HG03342 (cell line): ENCODE measurements at regions not wholly inside any gene's neighbourhood (a gene's known extent, or its start where the extent isn't known, plus 50 kb on each side); places are given as distances from the start of the nearest gene placed in this dataset.
"Not testable (repeated sequence)": the region's sequence is repeated elsewhere in the genome, so short reads cannot be mapped to it uniquely, and the experiment has no call there.

ENCODE experiments used
- ATAC-seq: cut with Tn5 transposase; IDR thresholded peaks from one replicate; pipeline ENCODE4 v1.9.1; 2021; ENCODE audit warnings: mild to moderate bottlenecking, moderate library complexity; ENCODE audit not compliant: unreplicated experiment

- ATAC-seq: no peak
Observed at GRCh38 chr3:160047876-160048275, 59.2 kb downstream of the IL12A start.

GRCh38 chr3:160049038-160049437, 60.4 kb downstream of the IL12A start:
- no peak for ATAC-seq

GRCh38 chr3:160049565-160049964, 60.9 kb downstream of the IL12A start:
- ATAC-seq: no peak

- no peak for ATAC-seq
Observed at GRCh38 chr3:160049988-160050387, 61.4 kb downstream of the IL12A start.

- no peak for ATAC-seq
Observed at GRCh38 chr3:160052385-160053047, 63.9 kb downstream of the IL12A start.

- ATAC-seq: no peak
Observed at GRCh38 chr3:160053048-160053391, 64.4 kb downstream of the IL12A start.

GRCh38 chr3:160054862-160055261, 66.2 kb downstream of the IL12A start:
- not testable (repeated sequence) for ATAC-seq

GRCh38 chr3:160055659-160056058, 67.0 kb downstream of the IL12A start:
- ATAC-seq: no peak

- ATAC-seq: no peak
Observed at GRCh38 chr3:160057331-160057730, 68.7 kb downstream of the IL12A start.

GRCh38 chr3:160060409-160061027, 71.9 kb downstream of the IL12A start:
- no peak for ATAC-seq

GRCh38 chr3:160061525-160061924, 72.9 kb downstream of the IL12A start:
- ATAC-seq: no peak

- ATAC-seq: no peak
Observed at GRCh38 chr3:160065282-160065681, 76.6 kb downstream of the IL12A start.

GRCh38 chr3:160065786-160066185, 77.2 kb downstream of the IL12A start:
- no peak for ATAC-seq

GRCh38 chr3:160069986-160070385, 81.4 kb downstream of the IL12A start:
- ATAC-seq: no peak

- no peak for ATAC-seq
Observed at GRCh38 chr3:160076519-160076918, 87.9 kb downstream of the IL12A start.

- ATAC-seq: no peak
Observed at GRCh38 chr3:160078533-160078932, 89.9 kb downstream of the IL12A start.

- ATAC-seq: no peak
Observed at GRCh38 chr3:160081958-160082533, 93.4 kb downstream of the IL12A start.

GRCh38 chr3:160084998-160085397, 96.4 kb downstream of the IL12A start:
- ATAC-seq: no peak

GRCh38 chr3:160088492-160089137, 100.0 kb downstream of the IL12A start:
- no peak for ATAC-seq

GRCh38 chr3:160090653-160091052, 102.0 kb downstream of the IL12A start:
- no peak for ATAC-seq

- ATAC-seq: no peak
Observed at GRCh38 chr3:160091441-160091840, 102.8 kb downstream of the IL12A start.

GRCh38 chr3:160092760-160093159, 104.1 kb downstream of the IL12A start:
- ATAC-seq: no peak
